IMR-90 (cell line): ENCODE measurements at regions not wholly inside any gene's neighbourhood (a gene's known extent, or its start where the extent isn't known, plus 50 kb on each side); places are given as distances from the start of the nearest gene placed in this dataset.

Experiments
- ATAC-seq: fragments of 200-7000 bp; cut with Tn5 transposase; 2 replicates; pipeline ENCODE4 v1.9.1; 2020; ENCODE audit warnings: low read depth, mild to moderate bottlenecking, moderate library complexity
- BruUV-seq: library from RNA; stranded (reverse); fragments of 400-500 nt; replicated peaks from 2 replicates; lab custom pipeline; 2021; lab: Mats Ljungman, UMichigan
- CTCF ChIA-PET: fragments of 300-600 bp; formaldehyde crosslinking; extraction: SDS; loops from one replicate; lab custom pipeline; 2021; ENCODE audit warnings: antibody characterized with exemption; lab: Yijun Ruan, JAX
- POLR2A ChIA-PET: fragments of 300-600 bp; sonication (Branson Sonifier 250); formaldehyde crosslinking; loops from one replicate; lab custom pipeline; 2022; ENCODE audit warnings: antibody characterized with exemption; ENCODE audit not compliant: unreplicated experiment; lab: Charles Lee
- DNase-seq: peaks from one replicate; pipeline ENCODE4 v3.0.0; 2013
- H2AFZ ChIP-seq: replicated peaks from 2 replicates; pipeline ENCODE3; 2013; ENCODE audit warnings: low read length, mild to moderate bottlenecking; ENCODE audit not compliant: poor library complexity
- H2AK5ac ChIP-seq: 2 replicates; pipeline ENCODE4 v1.6.1; 2013; ENCODE audit warnings: low read depth, low read length, inconsistent platforms
- H2AK9ac ChIP-seq: replicated peaks from 2 replicates; pipeline ENCODE3; 2013; ENCODE audit warnings: mild to moderate bottlenecking, low read depth, low read length, moderate library complexity; ENCODE audit not compliant: poor library complexity
- H2BK120ac ChIP-seq: 2 replicates; pipeline ENCODE4 v1.6.1; 2013; ENCODE audit warnings: low read depth, low read length, inconsistent platforms
- H2BK15ac ChIP-seq: 3 replicates; pipeline ENCODE4 v1.6.1; 2013; ENCODE audit warnings: low read depth, low read length, inconsistent platforms
- H2BK20ac ChIP-seq: 2 replicates; pipeline ENCODE4 v1.6.1; 2013; ENCODE audit warnings: low read depth, mild to moderate bottlenecking, inconsistent platforms, low read length, moderate library complexity
- H2BK5ac ChIP-seq: 2 replicates; pipeline ENCODE4 v1.6.1; 2013; ENCODE audit warnings: mild to moderate bottlenecking, low read depth, low read length, inconsistent platforms; ENCODE audit not compliant: poor library complexity, severe bottlenecking
- H3K14ac ChIP-seq: replicated peaks from 2 replicates; pipeline ENCODE4 v1.6.1; 2013; ENCODE audit warnings: low read depth, low read length, inconsistent platforms
- H3K18ac ChIP-seq: 2 replicates; pipeline ENCODE4 v1.6.1; 2013; ENCODE audit warnings: low read depth, low read length, control low read depth
- H3K23ac ChIP-seq: 2 replicates; pipeline ENCODE4 v1.6.1; 2013; ENCODE audit warnings: low read depth, low read length, inconsistent platforms
- H3K27ac ChIP-seq: 2 replicates; pipeline ENCODE4 v1.5.1; 2013; ENCODE audit warnings: mild to moderate bottlenecking, control low read depth, low read length; ENCODE audit not compliant: insufficient read depth
- H3K27me3 ChIP-seq: 2 replicates; pipeline ENCODE4 v1.6.1; 2013; ENCODE audit warnings: low read length; ENCODE audit not compliant: control insufficient read depth, insufficient read depth
- H3K36me3 ChIP-seq: 2 replicates; pipeline ENCODE4 v1.6.1; 2013; ENCODE audit warnings: low read length, mixed read lengths; ENCODE audit not compliant: control insufficient read depth, insufficient read depth
- H3K4ac ChIP-seq: 2 replicates; pipeline ENCODE4 v1.6.1; 2013; ENCODE audit warnings: low read depth, low read length, inconsistent platforms
- H3K4me1 ChIP-seq: 2 replicates; pipeline ENCODE4 v1.6.1; 2013; ENCODE audit warnings: low read length, mixed read lengths; ENCODE audit not compliant: control insufficient read depth, insufficient read depth
- H3K4me2 ChIP-seq: 2 replicates; pipeline ENCODE4 v1.6.1; 2013; ENCODE audit warnings: low read depth, mild to moderate bottlenecking, control low read depth, low read length, moderate library complexity
- H3K4me3 ChIP-seq: 2 replicates; pipeline ENCODE4 v1.5.1; 2013; ENCODE audit warnings: low read depth, mild to moderate bottlenecking, control low read depth, low read length, moderate library complexity; ENCODE audit not compliant: insufficient read depth
- H3K56ac ChIP-seq: 2 replicates; pipeline ENCODE4 v1.6.1; 2013; ENCODE audit warnings: low read length, inconsistent platforms; ENCODE audit not compliant: insufficient read depth; ENCODE audit errors: extremely low read depth
- H3K79me1 ChIP-seq, 2 experiments: 2 replicates each; pipeline ENCODE4 v1.6.1; 2013; ENCODE audit warnings: low read length in 2 of 2, inconsistent platforms in 1 of 2, low read depth in 1 of 2
- H3K9ac ChIP-seq: 2 replicates; pipeline ENCODE4 v1.6.1; 2013; ENCODE audit warnings: low read depth, low read length, control low read depth
- H3K9me1 ChIP-seq: 2 replicates; pipeline ENCODE4 v1.6.1; 2013; ENCODE audit warnings: low read length, inconsistent platforms; ENCODE audit not compliant: insufficient read depth
- H3K9me3 ChIP-seq: 2 replicates; pipeline ENCODE4 v1.6.1; 2013; ENCODE audit warnings: low read length; ENCODE audit not compliant: control insufficient read depth, insufficient read depth
- H4K20me1 ChIP-seq: 2 replicates; pipeline ENCODE4 v1.6.1; 2013; ENCODE audit warnings: low read length, inconsistent platforms; ENCODE audit not compliant: insufficient read depth
- H4K5ac ChIP-seq: 2 replicates; pipeline ENCODE4 v1.6.1; 2013; ENCODE audit warnings: mild to moderate bottlenecking, low read depth, low read length, control low read depth
- H4K8ac ChIP-seq, 2 experiments: 2 replicates each; pipeline ENCODE4 v1.6.1; 2013; ENCODE audit warnings: low read depth in 2 of 2, low read length in 2 of 2, control low read depth in 1 of 2, inconsistent platforms in 1 of 2
- H4K91ac ChIP-seq: 2 replicates; pipeline ENCODE4 v1.6.1; 2013; ENCODE audit warnings: low read depth, low read length, inconsistent platforms; ENCODE audit not compliant: insufficient read depth
- BHLHE40 ChIP-seq: fragments of 150-350 bp; IDR thresholded peaks from 2 replicates; pipeline ENCODE4 v1.6.1; 2016; ENCODE audit warnings: mild to moderate bottlenecking, low read depth, low read length
- CEBPB ChIP-seq: IDR thresholded peaks from 2 replicates; pipeline ENCODE4 v1.6.1; 2012; ENCODE audit warnings: low read depth, low read length, improper control_type of control experiment
- ELK1 ChIP-seq: fragments of 150-350 bp; IDR thresholded peaks from 2 replicates; pipeline ENCODE4 v1.6.1; 2016; ENCODE audit warnings: low read depth, mild to moderate bottlenecking, low read length, moderate library complexity, borderline replicate concordance
- FOS ChIP-seq: fragments of 150-350 bp; IDR thresholded peaks from 2 replicates; pipeline ENCODE4 v1.6.1; 2016; ENCODE audit warnings: low read depth, low read length
- MAFK ChIP-seq: IDR thresholded peaks from 2 replicates; pipeline ENCODE4 v1.6.1; 2012; ENCODE audit warnings: low read depth, low read length, improper control_type of control experiment
- MAZ ChIP-seq: IDR thresholded peaks from 2 replicates; pipeline ENCODE4 v1.6.1; 2012; ENCODE audit warnings: low read depth, mild to moderate bottlenecking, low read length, improper control_type of control experiment, moderate library complexity, borderline replicate concordance
- MXI1 ChIP-seq: IDR thresholded peaks from 2 replicates; pipeline ENCODE4 v1.6.1; 2012; ENCODE audit warnings: low read depth, mild to moderate bottlenecking, low read length, moderate library complexity, borderline replicate concordance
- NFE2L2 ChIP-seq: fragments of 150-350 bp; IDR thresholded peaks from 2 replicates; pipeline ENCODE4 v1.6.1; 2016; ENCODE audit warnings: low read depth, mild to moderate bottlenecking, low read length
- POLR2A ChIP-seq: IDR thresholded peaks from 2 replicates; pipeline ENCODE4 v1.6.1; 2012; ENCODE audit warnings: mild to moderate bottlenecking, low read depth, low read length
- RAD21 ChIP-seq: IDR thresholded peaks from 2 replicates; pipeline ENCODE4 v1.6.1; 2012; ENCODE audit warnings: low read length, improper control_type of control experiment
- RCOR1 ChIP-seq: IDR thresholded peaks from 2 replicates; pipeline ENCODE4 v1.6.1; 2012; ENCODE audit warnings: mild to moderate bottlenecking, low read length, improper control_type of control experiment; ENCODE audit not compliant: insufficient replicate concordance
- RFX5 ChIP-seq: IDR thresholded peaks from 2 replicates; pipeline ENCODE4 v1.8.0; 2012; ENCODE audit warnings: low read depth, mild to moderate bottlenecking, low read length, moderate library complexity
- SMC3 ChIP-seq: fragments of 150-350 bp; IDR thresholded peaks from 2 replicates; pipeline ENCODE4 v1.6.1; 2016; ENCODE audit warnings: low read depth, mild to moderate bottlenecking, antibody characterized with exemption, low read length, moderate library complexity
- WGBS, 2 experiments: methylation state at CpG; one replicate each; pipeline versions ENCODE4 v1.1.5 to v1.1.7; 2013; ENCODE audit warnings: missing lambda C conversion rate in 2 of 2; ENCODE audit not compliant: insufficient read length in 1 of 2; ENCODE audit errors: extremely low coverage in 2 of 2; 5-methylcytosine and 5-hydroxymethylcytosine counted together
- dilution Hi-C: fragments of 300-500 bp; cut with HindIII; formaldehyde crosslinking; loops from one replicate; pipeline ENCODE4 v1.14.3; 2018; ENCODE audit warnings: low sequenced_read_pairs; ENCODE audit not compliant: unreplicated experiment
- in situ Hi-C: fragments of 300-500 bp; cut with MboI; formaldehyde crosslinking; loops from 3 replicates; pipeline ENCODE4 v1.14.3; 2019; ENCODE audit warnings: low sequenced_read_pairs, inconsistent platforms, mixed read lengths
- intact Hi-C: fragments of 100-400 bp; cut with micrococcal nuclease; formaldehyde crosslinking; loops from 2 replicates; pipeline ENCODE4 v1.10.0; 2022

- H3K27ac ChIP-seq = no peak overlapping the region
- no TSS peak for BruUV-seq
- peak overlapping the region; percentile 60; the same call in 1 of the 2 replicates for H2BK20ac ChIP-seq
- H3K23ac ChIP-seq = no peak overlapping the region
- TF ChIP-seq RFX5 = no peak
- TF ChIP-seq MAFK = no peak
- TF ChIP-seq MXI1 = no peak
- no peak for TF ChIP-seq SMC3
- TF ChIP-seq FOS = no peak
- no peak for TF ChIP-seq MAZ
- TF ChIP-seq RCOR1 = no peak
- no peak for TF ChIP-seq RAD21
- TF ChIP-seq NFE2L2 = no peak
- TF ChIP-seq POLR2A = no peak
- no peak for TF ChIP-seq ELK1
- no peak for TF ChIP-seq BHLHE40
- TF ChIP-seq CEBPB = no peak
- H3K14ac ChIP-seq = peak overlapping the region; percentile 44; the same call in 1 of the 2 replicates
- H2AFZ ChIP-seq = no peak overlapping the region
- no peak overlapping the region for H2AK9ac ChIP-seq
- peaks cover 8% of the 10 kb centered on the region for H3K4me1 ChIP-seq
- H3K4me3 ChIP-seq = no peak overlapping the region
- peak overlapping the region; percentile 34; the same call in 1 of the 2 replicates for H3K4ac ChIP-seq
- H2BK15ac ChIP-seq = 0 out of 3 replicates have a peak overlapping the region, but pooled peaks have one; percentile 28
- H3K27me3 ChIP-seq = no peaks in the 10 kb centered on the region
- peak; percentile 68 for DNase-seq
- no peaks in the 10 kb centered on the region for H3K9me1 ChIP-seq
- no peak overlapping the region for H3K9ac ChIP-seq
- no peaks in the 10 kb centered on the region; the same call in 1 of the 2 replicates for H3K9me3 ChIP-seq
- H4K20me1 ChIP-seq = no peaks in the 10 kb centered on the region
- peak overlapping the region; percentile 77 for H2BK5ac ChIP-seq
- H3K56ac ChIP-seq = no peak overlapping the region
- peak overlapping the region; percentile 49; the same call in 1 of the 2 replicates for H4K91ac ChIP-seq
- peak; percentile 68 for ATAC-seq
- no peaks in the 10 kb centered on the region for H3K36me3 ChIP-seq
- dilution Hi-C loops (no loop called here), in situ Hi-C loops (no loop called here), intact Hi-C loops (no loop called here)
- H3K4me2 ChIP-seq = no peak overlapping the region
- H4K5ac ChIP-seq = 0 out of 2 replicates have a peak overlapping the region, but pooled peaks have one; percentile 83
- H3K79me1 ChIP-seq = no peaks in the 10 kb centered on the region
- WGBS, 2 experiments = no CpG with 5 or more reads among the region's 4 CpGs
- H4K8ac ChIP-seq = peak overlapping the region; percentile 60 to 84; a peak in 2 of 4 replicates
- peak overlapping the region; percentile 51; the same call in 1 of the 2 replicates for H3K18ac ChIP-seq
- H2BK120ac ChIP-seq = peak overlapping the region; percentile 85
- H2AK5ac ChIP-seq = no peak overlapping the region
- ChIA-PET POLR2A (no interaction called here), CTCF (no interaction called here)
Observed at GRCh38 chr5:164203581-164204225, 698.3 kb downstream of the MAT2B start.
